OCI-LY3 (cell line): ENCODE measurements at regions not wholly inside any gene's neighbourhood (a gene's known extent, or its start where the extent isn't known, plus 50 kb on each side); places are given as distances from the start of the nearest gene placed in this dataset.

Source experiments
- H2AFZ ChIP-seq: fragments of 200-600, 300-600 bp; shearing (Covaris generic); 2 replicates; pipeline ENCODE4 v1.6.0; 2014; ENCODE audit warnings: antibody characterized with exemption, low read depth, low read length
- H3K27ac ChIP-seq: fragments of 200-600, 300-600 bp; sonication (generic); 2 replicates; pipeline ENCODE4 v1.5.1; 2014; ENCODE audit warnings: mild to moderate bottlenecking, low read length, moderate library complexity, mixed read lengths
- H3K27me3 ChIP-seq: fragments of 200-600, 300-600 bp; sonication (generic); 2 replicates; pipeline ENCODE4 v1.6.1; 2014; ENCODE audit warnings: low read depth, low read length, mixed read lengths
- H3K36me3 ChIP-seq: fragments of 200-600, 300-600 bp; sonication (generic); replicated peaks from 2 replicates; pipeline ENCODE3; 2014; ENCODE audit warnings: low read depth, low read length, mixed read lengths
- H3K4me1 ChIP-seq: fragments of 300-600, 200-600 bp; sonication (generic); 2 replicates; pipeline ENCODE4 v1.6.1; 2014; ENCODE audit warnings: low read length, mixed read lengths
- H3K4me2 ChIP-seq: fragments of 200-600, 300-600 bp; sonication (generic); 2 replicates; pipeline ENCODE4 v1.6.1; 2014; ENCODE audit warnings: low read length, mixed read lengths
- H3K4me3 ChIP-seq: fragments of 300-600, 200-600 bp; sonication (generic); 2 replicates; pipeline ENCODE4 v1.5.1; 2014; ENCODE audit warnings: antibody characterized with exemption, mild to moderate bottlenecking, low read length, moderate library complexity
- H3K79me2 ChIP-seq: fragments of 300-600, 200-600 bp; shearing (Covaris generic); 2 replicates; pipeline ENCODE4 v1.6.1; 2014; ENCODE audit warnings: mild to moderate bottlenecking, low read length, mixed read lengths
- H3K9ac ChIP-seq: fragments of 300-600, 200-600 bp; shearing (Covaris generic); 2 replicates; pipeline ENCODE4 v1.6.0; 2014; ENCODE audit warnings: mild to moderate bottlenecking, low read length, moderate library complexity
- H3K9me3 ChIP-seq: fragments of 200-600, 300-600 bp; shearing (Covaris generic); 2 replicates; pipeline ENCODE4 v1.6.1; 2014; ENCODE audit warnings: low read length, mixed read lengths; ENCODE audit not compliant: insufficient read depth
- H4K20me1 ChIP-seq: fragments of 200-600, 300-600 bp; sonication (generic); 2 replicates; pipeline ENCODE4 v1.6.1; 2016; ENCODE audit warnings: low read length, mixed read lengths; ENCODE audit not compliant: insufficient read depth
- EZH2phosphoT487 ChIP-seq: fragments of 200-600 bp; shearing (Covaris generic); IDR thresholded peaks from 2 replicates; pipeline ENCODE4 v1.6.1; 2018; ENCODE audit warnings: antibody characterized with exemption, mixed run types, low read depth
- TF ChIP-seq, protein P1 (sequence below): fragments of 200-600, 300-600 bp; sonication (generic); IDR thresholded peaks from 2 replicates; pipeline ENCODE4 v1.5.1; 2014; ENCODE audit warnings: antibody characterized with exemption, low read length, low read depth

DNA sequence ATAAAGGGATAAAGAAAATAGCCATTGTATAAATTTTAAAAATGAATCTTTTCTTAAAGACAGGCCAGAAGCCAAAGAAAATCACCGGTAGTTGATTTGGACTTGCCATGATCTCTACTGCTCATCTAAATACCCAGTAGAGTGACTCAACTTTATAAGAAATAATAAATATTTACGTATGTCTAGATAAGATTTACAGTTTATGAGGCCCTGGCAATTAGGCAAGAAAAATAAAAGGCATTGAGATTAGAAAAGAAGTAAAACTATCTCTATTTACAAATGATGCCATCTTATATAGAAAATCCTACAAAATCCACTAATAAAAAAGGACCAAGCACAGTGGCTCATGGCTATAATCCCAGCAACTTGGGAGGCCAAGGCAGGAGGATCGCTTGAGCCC lies 765.5 kb upstream of the HTR2C start:
- H3K4me3 ChIP-seq, result no peak overlapping the region
- H3K9me3 ChIP-seq, result no peaks in the 10 kb centered on the region
- H3K9ac ChIP-seq, result no peak overlapping the region
- no peak overlapping the region for H3K4me2 ChIP-seq
- no peak overlapping the region for H2AFZ ChIP-seq
- no peaks in the 10 kb centered on the region for H3K79me2 ChIP-seq
- no peak overlapping the region for H3K27ac ChIP-seq
- no peak for TF ChIP-seq EZH2phosphoT487
- TF ChIP-seq, protein P1, sequence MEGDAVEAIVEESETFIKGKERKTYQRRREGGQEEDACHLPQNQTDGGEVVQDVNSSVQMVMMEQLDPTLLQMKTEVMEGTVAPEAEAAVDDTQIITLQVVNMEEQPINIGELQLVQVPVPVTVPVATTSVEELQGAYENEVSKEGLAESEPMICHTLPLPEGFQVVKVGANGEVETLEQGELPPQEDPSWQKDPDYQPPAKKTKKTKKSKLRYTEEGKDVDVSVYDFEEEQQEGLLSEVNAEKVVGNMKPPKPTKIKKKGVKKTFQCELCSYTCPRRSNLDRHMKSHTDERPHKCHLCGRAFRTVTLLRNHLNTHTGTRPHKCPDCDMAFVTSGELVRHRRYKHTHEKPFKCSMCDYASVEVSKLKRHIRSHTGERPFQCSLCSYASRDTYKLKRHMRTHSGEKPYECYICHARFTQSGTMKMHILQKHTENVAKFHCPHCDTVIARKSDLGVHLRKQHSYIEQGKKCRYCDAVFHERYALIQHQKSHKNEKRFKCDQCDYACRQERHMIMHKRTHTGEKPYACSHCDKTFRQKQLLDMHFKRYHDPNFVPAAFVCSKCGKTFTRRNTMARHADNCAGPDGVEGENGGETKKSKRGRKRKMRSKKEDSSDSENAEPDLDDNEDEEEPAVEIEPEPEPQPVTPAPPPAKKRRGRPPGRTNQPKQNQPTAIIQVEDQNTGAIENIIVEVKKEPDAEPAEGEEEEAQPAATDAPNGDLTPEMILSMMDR, result no peak
- no peaks in the 10 kb centered on the region for H3K27me3 ChIP-seq
- H4K20me1 ChIP-seq, result no peaks in the 10 kb centered on the region
- H3K4me1 ChIP-seq, result peaks cover 7% of the 10 kb centered on the region
- no peaks in the 10 kb centered on the region for H3K36me3 ChIP-seq

DNA sequence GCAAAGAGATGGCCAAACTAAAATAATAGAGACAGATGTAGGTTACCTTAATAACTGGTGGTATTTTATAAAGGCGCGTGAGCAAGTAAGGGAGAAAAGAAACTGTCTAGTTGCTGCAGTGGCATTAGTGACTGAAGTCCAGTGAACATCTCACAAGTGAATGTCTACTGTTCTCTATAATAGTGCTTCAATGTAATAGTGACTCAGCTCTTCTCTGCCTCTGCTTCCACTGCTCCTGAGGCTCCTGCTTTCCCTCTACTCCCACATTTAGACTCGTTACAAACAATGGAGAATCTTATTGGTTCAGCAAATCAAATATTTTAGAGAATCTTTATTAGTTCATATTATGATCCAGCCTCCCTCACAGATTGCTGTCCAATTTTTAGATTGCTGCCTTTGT lies 779.1 kb upstream of the HTR2C start:
- no peak overlapping the region for H3K4me3 ChIP-seq

DNA sequence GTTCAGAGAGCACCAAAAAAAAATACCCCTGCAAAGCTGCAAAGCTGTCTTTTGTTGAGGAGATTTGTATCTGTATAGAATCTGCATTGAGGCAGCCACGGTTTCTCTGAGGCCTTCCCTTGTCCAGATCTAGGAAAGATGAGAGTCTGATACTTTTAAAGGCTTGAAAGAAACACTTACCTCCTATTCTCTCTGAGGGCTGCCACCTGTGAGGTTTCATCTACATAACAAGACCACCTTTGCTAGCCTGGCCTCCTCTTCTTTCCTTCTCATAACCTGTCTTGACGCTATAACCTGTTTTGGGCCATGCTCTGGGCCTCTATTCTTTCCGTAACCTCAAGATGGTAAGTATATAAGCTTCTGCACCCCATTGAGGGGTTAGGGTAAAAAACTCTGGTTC lies 779.6 kb upstream of the HTR2C start:
- Histone ChIP-seq H3K79me2 (no peaks in the 10 kb centered on the region), H3K36me3 (no peaks in the 10 kb centered on the region), H3K4me1 (no peaks in the 10 kb centered on the region), H2AFZ (no peak overlapping the region), H4K20me1 (no peaks in the 10 kb centered on the region), H3K27me3 (no peaks in the 10 kb centered on the region), H3K9ac (no peak overlapping the region), H3K4me3 (no peak overlapping the region), H3K27ac (no peak overlapping the region), H3K4me2 (no peak overlapping the region), H3K9me3 (no peaks in the 10 kb centered on the region)
- no peak for TF ChIP-seq EZH2phosphoT487
- TF ChIP-seq, protein P1, result no peak

More for the DNA sequence above, 779.1 kb upstream of the HTR2C start:
- no peak for TF ChIP-seq EZH2phosphoT487
- TF ChIP-seq, protein P1, result no peak
- Histone ChIP-seq H3K9ac (no peak overlapping the region), H3K27ac (no peak overlapping the region), H4K20me1 (no peaks in the 10 kb centered on the region), H3K4me1 (no peaks in the 10 kb centered on the region), H2AFZ (no peak overlapping the region), H3K36me3 (no peaks in the 10 kb centered on the region), H3K4me2 (no peak overlapping the region), H3K9me3 (no peaks in the 10 kb centered on the region), H3K27me3 (no peaks in the 10 kb centered on the region), H3K79me2 (no peaks in the 10 kb centered on the region)

DNA sequence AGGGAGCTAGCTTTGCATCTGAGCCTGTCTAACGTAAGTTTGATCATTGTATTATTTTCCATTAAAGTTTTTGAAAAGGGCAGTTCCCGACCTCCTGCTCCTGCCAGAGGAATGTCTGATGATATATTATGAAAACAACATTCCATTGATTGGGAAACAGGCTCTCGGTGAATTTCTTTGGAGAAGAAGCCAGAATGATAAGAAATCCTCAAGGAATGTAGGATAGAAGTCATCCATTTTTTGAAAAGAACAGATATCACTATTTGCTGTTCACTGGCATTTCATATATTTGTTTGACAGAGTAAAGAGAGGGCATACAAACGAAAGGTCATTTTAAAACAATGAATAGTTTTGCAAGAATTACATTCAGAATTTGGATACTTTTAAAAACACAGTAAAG lies 781.0 kb upstream of the HTR2C start:
- Histone ChIP-seq H3K36me3 (no peaks in the 10 kb centered on the region), H3K79me2 (no peaks in the 10 kb centered on the region), H3K4me1 (no peaks in the 10 kb centered on the region), H3K9me3 (no peaks in the 10 kb centered on the region), H3K9ac (no peak overlapping the region), H4K20me1 (no peaks in the 10 kb centered on the region), H3K4me3 (no peak overlapping the region), H3K27me3 (no peaks in the 10 kb centered on the region), H3K4me2 (no peak overlapping the region), H2AFZ (no peak overlapping the region), H3K27ac (no peak overlapping the region)
- no peak for TF ChIP-seq EZH2phosphoT487
- TF ChIP-seq, protein P1, result no peak
